ENCODE measurements at regions not wholly inside any gene's neighbourhood (a gene's known extent, or its start where the extent isn't known, plus 50 kb on each side); places are given as distances from the start of the nearest gene placed in this dataset.

DNA sequence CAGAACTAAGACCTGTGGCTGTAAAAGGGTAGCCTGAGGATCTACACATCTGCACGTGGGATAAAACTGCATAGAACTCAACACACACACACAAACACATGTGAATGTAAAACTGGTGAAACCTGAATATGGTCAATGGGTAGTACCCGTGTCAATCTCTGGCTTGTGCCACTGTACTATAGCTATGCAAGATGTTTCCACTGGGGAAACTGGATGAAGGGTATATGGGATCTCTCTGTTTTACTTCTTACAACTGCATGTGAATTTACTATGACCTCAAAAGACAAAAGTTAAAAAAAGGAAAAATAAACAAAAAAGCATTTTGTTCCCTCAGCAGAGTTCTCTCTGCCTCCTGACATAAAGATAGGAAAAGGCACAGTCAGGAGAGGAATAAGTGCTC, 143.3 kb upstream of the LHX1 start:
- no peak for DNase-seq (ENCODE audit: low spot score)

DNA sequence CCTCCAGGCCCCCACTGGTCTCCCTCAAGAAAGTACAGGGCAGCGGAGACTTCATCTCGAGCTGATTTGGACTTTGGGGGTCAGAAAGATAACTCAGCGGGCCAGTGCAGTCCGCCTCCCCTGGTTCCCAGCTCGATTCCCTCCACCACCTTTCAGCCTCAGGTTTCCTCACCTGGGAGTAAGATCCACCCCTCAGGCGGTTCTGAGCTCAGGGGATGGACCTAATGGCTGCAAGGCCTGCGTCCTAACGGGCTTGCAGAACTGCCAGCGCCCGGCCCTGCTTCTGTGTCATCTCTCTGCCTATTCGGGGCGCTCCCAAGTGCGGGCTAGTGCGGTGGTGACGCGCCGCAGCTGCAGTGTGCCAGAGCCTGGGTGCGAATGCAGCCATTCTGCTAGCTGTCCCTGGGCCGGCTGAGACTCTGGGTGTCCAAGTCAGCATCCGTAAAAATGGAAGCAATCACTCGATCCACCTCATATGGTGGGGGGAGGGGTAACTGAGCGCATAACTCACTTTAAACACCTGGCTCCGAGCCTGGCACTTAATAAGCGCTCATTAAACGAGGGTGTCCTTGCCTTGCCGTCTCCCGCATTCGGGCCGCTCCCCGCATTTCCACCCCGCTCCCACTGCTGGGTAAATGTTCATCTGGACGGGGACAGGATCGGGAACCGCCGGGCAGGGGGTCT, 129.6 kb upstream of the LHX1 start:
- in situ Hi-C loops (cut with HindIII; ENCODE audit: low sequenced_read_pairs): no loop called here
- no peak for DNase-seq (ENCODE audit: low spot score)

More for the DNA sequence above, 143.3 kb upstream of the LHX1 start:
- in situ Hi-C loops (cut with HindIII; ENCODE audit: low sequenced_read_pairs): no loop called here

- in situ Hi-C loops (cut with HindIII; ENCODE audit: low sequenced_read_pairs): no loop called here
- DNase-seq (ENCODE audit: low spot score): peak; percentile 33
Observed at GRCh38 chr17:36808180-36808661, 129.1 kb upstream of the LHX1 start.

DNA sequence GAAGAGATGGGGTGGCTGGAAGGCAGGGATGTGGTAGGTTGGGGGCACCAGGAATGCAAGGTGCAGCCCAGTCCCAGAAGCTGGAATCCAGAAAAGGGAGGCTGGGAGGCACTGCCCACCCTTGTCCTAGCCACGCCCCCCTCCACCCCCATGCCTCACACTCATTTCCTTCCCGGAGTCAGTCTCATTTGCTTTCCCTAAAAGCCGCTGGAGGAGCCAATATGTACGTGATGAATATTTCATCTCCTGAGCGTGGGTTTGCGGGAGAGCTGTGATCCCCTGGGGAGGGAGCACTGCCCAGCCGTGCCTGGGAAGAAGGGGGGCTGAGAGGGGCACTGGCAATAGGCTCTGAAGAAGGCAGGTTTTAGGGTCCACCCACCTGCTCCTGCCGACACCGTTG, 124.5 kb upstream of the LHX1 start:
- DNase-seq (ENCODE audit: low spot score): no peak
- in situ Hi-C loops (cut with HindIII; ENCODE audit: low sequenced_read_pairs): no loop called here

GRCh38 chr17:36813357-36813756, 123.9 kb upstream of the LHX1 start:
- DNase-seq (ENCODE audit: low spot score): no peak
- in situ Hi-C loops (cut with HindIII; ENCODE audit: low sequenced_read_pairs): no loop called here

DNA sequence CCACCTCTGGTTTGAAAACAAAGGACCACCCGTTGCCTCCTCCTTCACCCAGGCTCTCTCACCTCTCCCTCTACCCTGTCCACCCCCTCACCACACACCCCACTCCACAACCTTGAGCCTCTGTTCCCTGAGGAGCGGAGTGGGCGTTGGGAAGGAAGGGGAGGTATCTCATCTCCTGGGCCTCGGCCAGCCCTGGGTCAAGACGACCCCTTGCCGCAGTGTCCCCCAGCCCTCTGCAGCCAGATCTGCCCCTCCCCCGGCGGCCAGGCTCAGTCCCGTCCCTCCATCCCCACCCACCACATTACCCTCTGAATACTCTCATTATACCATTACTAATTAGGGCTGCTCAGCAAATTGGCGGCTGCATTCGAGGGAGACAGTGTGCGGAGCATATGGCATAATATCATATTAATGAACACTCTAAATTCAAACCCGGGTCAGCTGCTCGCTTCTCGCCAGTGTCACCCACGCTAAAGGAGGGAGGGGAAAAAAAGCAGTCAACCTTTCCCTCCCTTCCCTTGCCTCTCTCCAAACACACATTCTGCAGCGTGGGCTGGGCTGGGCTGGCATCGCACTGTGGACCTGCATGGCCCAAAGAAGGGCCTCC, 123.2 kb upstream of the LHX1 start:
- DNase-seq (ENCODE audit: low spot score): no peak
- in situ Hi-C loops (cut with HindIII; ENCODE audit: low sequenced_read_pairs): no loop called here

DNA sequence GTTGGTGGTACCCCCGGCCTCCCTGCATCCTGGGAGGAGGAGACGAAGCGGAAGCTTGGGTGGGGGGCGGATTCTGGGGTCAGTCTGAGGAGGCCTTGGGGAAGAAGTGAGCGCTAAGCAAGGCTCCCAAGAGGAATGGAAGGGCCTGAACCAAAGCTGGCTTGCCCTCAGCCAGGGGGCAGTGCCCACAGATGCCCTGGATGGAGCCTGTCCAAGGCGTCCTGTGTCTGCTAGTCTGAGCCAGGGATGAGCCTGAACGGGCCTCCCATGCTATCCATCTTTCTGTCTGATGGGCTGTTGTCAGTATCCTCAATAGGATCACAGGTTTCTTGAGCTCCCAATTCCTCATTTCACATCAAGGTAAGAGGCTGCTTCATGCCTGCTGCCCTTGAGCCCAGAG, 122.3 kb upstream of the LHX1 start:
- no peak for DNase-seq (ENCODE audit: low spot score)
- in situ Hi-C loops (cut with HindIII; ENCODE audit: low sequenced_read_pairs): no loop called here

- in situ Hi-C loops (cut with HindIII; ENCODE audit: low sequenced_read_pairs): no loop called here
- DNase-seq (ENCODE audit: low spot score): no peak
Observed at GRCh38 chr17:36816214-36816906, 120.9 kb upstream of the LHX1 start.

DNA sequence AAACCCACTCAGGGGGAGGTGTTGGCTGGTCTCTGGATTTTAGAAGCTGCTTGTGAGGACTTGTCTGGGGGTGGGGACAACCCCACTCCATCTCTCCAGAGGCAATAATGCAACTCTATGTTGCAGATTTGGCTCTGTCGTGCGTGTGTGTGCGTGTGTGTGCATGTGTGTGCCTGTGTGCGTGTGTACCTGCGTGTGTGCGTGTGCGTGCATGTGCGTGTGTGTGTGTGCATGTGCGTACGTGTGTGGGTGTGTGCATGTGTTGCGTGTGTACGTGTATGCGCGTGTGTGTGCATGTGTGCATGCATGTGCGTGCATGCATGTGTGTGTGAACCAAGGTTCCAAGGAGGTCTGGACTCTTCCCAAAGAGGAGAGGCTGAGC, 120.4 kb upstream of the LHX1 start:
- in situ Hi-C loops (cut with HindIII; ENCODE audit: low sequenced_read_pairs): no loop called here
- no peak for DNase-seq (ENCODE audit: low spot score)

DNA sequence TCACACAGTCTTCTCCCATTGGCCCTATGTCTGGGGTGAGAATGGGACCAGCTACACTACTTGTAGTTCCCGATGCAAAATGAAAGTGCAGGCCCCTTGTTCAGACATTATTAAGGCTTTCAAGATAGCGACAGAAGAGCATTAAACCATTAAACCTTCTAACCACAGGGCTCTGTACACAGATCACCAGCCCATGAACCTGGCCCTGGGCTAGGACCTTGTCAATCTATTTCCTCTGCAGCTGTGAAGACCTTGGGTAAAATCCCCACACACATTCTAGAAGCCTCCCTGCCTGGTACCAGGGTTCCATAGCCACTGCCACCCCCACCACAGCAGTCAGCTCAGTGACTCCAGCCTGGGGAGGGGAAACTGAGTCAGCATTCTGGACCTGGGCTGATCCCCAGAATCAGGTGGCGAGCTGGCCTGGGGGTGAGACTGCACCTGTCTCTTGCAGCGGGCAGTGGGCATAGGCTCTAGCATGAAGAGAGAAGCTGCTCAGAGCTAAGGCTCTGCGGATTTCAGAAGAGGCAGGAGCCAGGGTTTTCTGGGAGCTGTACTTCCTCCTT, 119.7 kb upstream of the LHX1 start:
- in situ Hi-C loops (cut with HindIII; ENCODE audit: low sequenced_read_pairs): no loop called here
- DNase-seq (ENCODE audit: low spot score): no peak

GRCh38 chr17:36818134-36818825, 119.0 kb upstream of the LHX1 start:
- no peak for DNase-seq (ENCODE audit: low spot score)
- in situ Hi-C loops (cut with HindIII; ENCODE audit: low sequenced_read_pairs): no loop called here

- in situ Hi-C loops (cut with HindIII; ENCODE audit: low sequenced_read_pairs): no loop called here
- no peak for DNase-seq (ENCODE audit: low spot score)
Observed at GRCh38 chr17:36823850-36824677, 113.2 kb upstream of the LHX1 start.

DNA sequence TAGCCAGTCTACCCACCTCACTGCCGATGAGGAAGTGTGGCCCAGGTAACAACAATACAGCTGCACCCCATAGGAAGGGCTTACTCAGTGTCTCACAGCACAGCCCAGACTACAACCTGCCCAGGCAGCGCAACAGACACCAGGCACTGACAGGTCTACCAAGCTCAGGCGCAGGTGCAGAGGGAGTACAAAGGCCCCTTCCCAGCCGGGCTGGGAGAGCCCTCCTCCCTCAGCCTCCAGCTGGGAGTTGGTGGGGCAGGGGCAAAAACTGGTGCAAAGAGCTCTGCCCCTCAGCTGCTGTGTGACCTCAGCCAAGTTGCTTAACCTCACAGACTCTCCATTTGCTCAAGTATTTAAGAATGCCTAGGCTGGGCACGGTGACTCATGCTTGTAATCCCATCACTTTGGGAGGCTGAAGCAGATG, 112.6 kb upstream of the LHX1 start:
- in situ Hi-C loops (cut with HindIII; ENCODE audit: low sequenced_read_pairs): loop anchor here (25.0 kb wide), 1 partner anchor 113 kb away; the partner anchor contains the start of genes AATF and LHX1
- DNase-seq (ENCODE audit: low spot score): no peak

- in situ Hi-C loops (cut with HindIII; ENCODE audit: low sequenced_read_pairs): loop anchor here (25.0 kb wide), 1 partner anchor 112 kb away; the partner anchor contains the start of genes AATF and LHX1
- no peak for DNase-seq (ENCODE audit: low spot score)
Observed at GRCh38 chr17:36825113-36825512, 112.2 kb upstream of the LHX1 start.

- no peak for DNase-seq (ENCODE audit: low spot score)
- in situ Hi-C loops (cut with HindIII; ENCODE audit: low sequenced_read_pairs): loop anchor here (25.0 kb wide), 1 partner anchor 112 kb away; the partner anchor contains the start of genes AATF and LHX1
Observed at GRCh38 chr17:36825521-36825920, 111.8 kb upstream of the LHX1 start.

DNA sequence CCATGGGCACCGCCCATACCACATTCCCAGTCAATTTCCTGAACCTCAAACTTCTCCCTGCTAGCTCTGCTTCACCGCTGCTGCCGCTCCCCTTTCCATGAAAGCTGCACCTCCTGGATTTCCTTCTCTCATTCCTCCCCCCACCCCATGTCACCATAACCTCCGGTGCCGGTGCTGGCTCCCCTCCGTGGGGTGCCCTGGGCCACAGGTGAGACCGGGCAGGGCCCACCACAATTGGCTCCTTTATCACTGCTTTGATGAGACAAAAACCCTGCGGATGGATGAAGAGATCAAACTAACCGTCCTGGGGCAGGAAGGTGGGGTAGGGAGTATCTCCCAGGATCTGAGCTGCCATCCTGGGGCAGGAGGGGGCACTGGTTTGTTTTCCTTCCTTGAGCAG, 111.3 kb upstream of the LHX1 start:
- in situ Hi-C loops (cut with HindIII; ENCODE audit: low sequenced_read_pairs): loop anchor here (25.0 kb wide), 1 partner anchor 111 kb away; the partner anchor contains the start of genes AATF and LHX1

DNA sequence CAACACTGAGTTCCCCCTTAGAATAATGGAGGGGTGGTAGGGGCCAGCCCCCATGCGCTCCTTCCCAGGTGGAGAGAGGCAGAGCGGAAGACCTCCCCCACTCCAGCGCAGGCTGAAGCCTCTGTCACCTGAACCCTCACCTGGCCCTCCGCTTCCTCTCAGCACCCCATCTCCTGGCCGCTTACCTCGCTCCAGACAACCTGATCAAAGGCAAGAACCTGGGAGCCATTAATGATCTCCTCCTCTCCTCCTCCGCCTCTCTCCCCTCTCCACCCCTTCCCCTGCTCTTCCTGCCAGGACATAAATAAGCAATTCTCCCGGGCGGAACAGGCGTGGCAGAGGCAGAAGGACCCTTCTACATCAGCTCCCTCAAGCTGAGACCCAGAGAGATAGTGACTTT, 110.2 kb upstream of the LHX1 start:
- in situ Hi-C loops (cut with HindIII; ENCODE audit: low sequenced_read_pairs): loop anchor here (25.0 kb wide), 1 partner anchor 110 kb away; the partner anchor contains the start of genes AATF and LHX1
- no peak for DNase-seq (ENCODE audit: low spot score)

More for the DNA sequence above, 111.3 kb upstream of the LHX1 start:
- DNase-seq (ENCODE audit: low spot score): no peak

GRCh38 chr17:36829676-36830075, 107.6 kb upstream of the LHX1 start:
- in situ Hi-C loops (cut with HindIII; ENCODE audit: low sequenced_read_pairs): loop anchor here (25.0 kb wide), 1 partner anchor 108 kb away; the partner anchor contains the start of genes AATF and LHX1

More at GRCh38 chr17:36829676-36830075, 107.6 kb upstream of the LHX1 start:
- DNase-seq (ENCODE audit: low spot score): no peak
